ENCODE measurements at regions not wholly inside any gene's neighbourhood (a gene's known extent, or its start where the extent isn't known, plus 50 kb on each side); places are given as distances from the start of the nearest gene placed in this dataset.
A peak's percentile ranks its signal among the peaks of the same experiment; 100 is the strongest.

GRCh38 chr3:46105306-46105919 is 78.1 kb upstream of the XCR1 start:
- DNase-seq (no peak), ATAC-seq (no peak)
- intact Hi-C loops (cut with DNase I, micrococcal nuclease), result no loop called here
- TF ChIP-seq CTCF (IDR thresholded peaks at IDR 0.05), result no peak
- Histone ChIP-seq H3K4me3 (no peak overlapping the region), H3K36me3 (ENCODE audit: low read depth) (no peaks in the 10 kb centered on the region), H3K9me3 (no peaks in the 10 kb centered on the region), H3K4me1 (ENCODE audit: low read depth) (no peaks in the 10 kb centered on the region)

- DNase-seq, result no peak
- H3K36me3 ChIP-seq (ENCODE audit: low read depth), result no peaks in the 10 kb centered on the region
- no peaks in the 10 kb centered on the region for H3K4me1 ChIP-seq (ENCODE audit: low read depth)
- no peak for ATAC-seq
- no peaks in the 10 kb centered on the region for H3K9me3 ChIP-seq
- no peak for TF ChIP-seq CTCF (IDR thresholded peaks at IDR 0.05)
- intact Hi-C loops (cut with DNase I, micrococcal nuclease), result no loop called here
- H3K4me3 ChIP-seq, result no peak overlapping the region
Measured at GRCh38 chr3:46104706-46105105, 77.4 kb upstream of the XCR1 start.

GRCh38 chr3:46102780-46103130 is 75.5 kb upstream of the XCR1 start:
- H3K36me3 ChIP-seq (ENCODE audit: low read depth), result no peaks in the 10 kb centered on the region
- no peak overlapping the region for H3K4me3 ChIP-seq
- H3K4me1 ChIP-seq (ENCODE audit: low read depth), result peaks cover 5% of the 10 kb centered on the region
- no peak for DNase-seq
- ATAC-seq, result no peak
- no peaks in the 10 kb centered on the region for H3K9me3 ChIP-seq
- TF ChIP-seq CTCF (IDR thresholded peaks at IDR 0.05), result no peak
- intact Hi-C loops (cut with DNase I, micrococcal nuclease), result no loop called here

GRCh38 chr3:46102059-46102779 is 74.9 kb upstream of the XCR1 start:
- no peaks in the 10 kb centered on the region for H3K9me3 ChIP-seq
- H3K4me3 ChIP-seq, result no peak overlapping the region
- DNase-seq (no peak), ATAC-seq (no peak)
- H3K36me3 ChIP-seq (ENCODE audit: low read depth), result no peaks in the 10 kb centered on the region
- TF ChIP-seq CTCF (IDR thresholded peaks at IDR 0.05), result no peak
- H3K4me1 ChIP-seq (ENCODE audit: low read depth), result peaks cover 5% of the 10 kb centered on the region
- intact Hi-C loops (cut with DNase I, micrococcal nuclease), result no loop called here

- TF ChIP-seq CTCF (IDR thresholded peaks at IDR 0.05), result no peak
- Histone ChIP-seq H3K9me3 (no peaks in the 10 kb centered on the region), H3K4me1 (ENCODE audit: low read depth) (peaks cover 5% of the 10 kb centered on the region), H3K36me3 (ENCODE audit: low read depth) (no peaks in the 10 kb centered on the region), H3K4me3 (no peak overlapping the region)
- no peak for DNase-seq
- intact Hi-C loops (cut with DNase I, micrococcal nuclease), result no loop called here
- peak; percentile 23 for ATAC-seq
Measured at GRCh38 chr3:46100812-46101211, 73.5 kb upstream of the XCR1 start.

Data from mucosa of descending colon (tissue), 3 donors.